Skin of body (tissue), 1 donor: ENCODE measurements at regions not wholly inside any gene's neighbourhood (a gene's known extent, or its start where the extent isn't known, plus 50 kb on each side); places are given as distances from the start of the nearest gene placed in this dataset.
"Not testable (repeated sequence)": the region's sequence is repeated elsewhere in the genome, so short reads cannot be mapped to it uniquely, and the experiment has no call there.

Experiments
- DNase-seq: peaks from one replicate; lab custom pipeline; 2025; lab: John Stamatoyannopoulos, UW

DNA sequence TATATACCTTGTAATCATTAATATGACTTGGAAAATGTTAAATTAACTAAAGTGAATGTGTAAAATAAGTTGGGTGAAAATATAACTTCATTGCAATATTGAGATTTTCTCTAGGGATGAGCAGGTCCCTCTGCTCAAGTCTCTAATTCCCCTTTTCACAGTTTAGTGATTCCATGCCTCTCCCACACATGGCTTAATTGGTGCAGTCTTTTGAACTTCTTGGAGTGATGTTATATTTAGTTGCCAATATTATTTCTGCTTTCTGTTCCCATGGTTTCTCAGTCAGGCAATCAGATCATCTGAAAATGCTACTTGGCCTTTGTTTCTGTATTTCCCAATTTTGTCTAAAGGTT lies 233.7 kb upstream of the SPOPL start:
- no peak for DNase-seq

DNA sequence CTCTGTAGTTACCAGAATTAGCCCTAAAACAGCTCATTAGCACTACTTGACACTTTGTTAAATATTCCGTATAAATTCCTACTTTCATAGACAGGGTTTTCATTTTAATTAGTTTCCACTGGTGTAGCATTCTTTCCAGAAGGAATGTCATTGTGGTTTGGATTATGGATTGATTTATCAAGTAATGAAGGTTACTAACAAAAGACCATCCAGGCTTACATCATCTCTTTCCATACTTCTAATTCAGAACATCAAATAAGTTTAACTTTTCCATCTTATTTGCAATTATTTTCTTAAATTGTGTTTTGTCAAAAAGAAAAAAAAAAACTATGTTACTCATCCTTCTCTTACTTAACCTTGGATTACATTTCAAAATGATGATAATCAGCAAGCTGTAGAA lies 231.8 kb upstream of the SPOPL start:
- no peak for DNase-seq

DNA sequence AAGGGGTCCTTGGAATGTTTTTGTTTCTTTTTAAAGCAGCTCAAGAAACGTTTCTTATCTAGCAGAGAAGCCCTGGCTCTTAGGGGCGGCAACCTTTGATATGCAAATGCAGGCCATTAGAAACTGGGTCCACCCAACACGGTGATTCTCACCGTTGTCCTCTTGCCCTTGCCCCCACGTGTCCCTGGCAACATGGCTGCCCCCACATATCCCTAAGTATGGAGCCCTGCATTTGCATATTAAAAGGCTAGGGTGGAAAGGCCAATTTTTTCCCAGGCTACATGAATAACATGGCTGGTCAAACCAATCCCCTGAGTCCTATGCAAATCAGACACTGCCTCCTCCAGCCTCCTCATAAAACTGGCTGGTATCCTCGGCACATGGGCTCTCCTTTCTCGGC lies 230.1 kb upstream of the SPOPL start:
- no peak for DNase-seq

DNA sequence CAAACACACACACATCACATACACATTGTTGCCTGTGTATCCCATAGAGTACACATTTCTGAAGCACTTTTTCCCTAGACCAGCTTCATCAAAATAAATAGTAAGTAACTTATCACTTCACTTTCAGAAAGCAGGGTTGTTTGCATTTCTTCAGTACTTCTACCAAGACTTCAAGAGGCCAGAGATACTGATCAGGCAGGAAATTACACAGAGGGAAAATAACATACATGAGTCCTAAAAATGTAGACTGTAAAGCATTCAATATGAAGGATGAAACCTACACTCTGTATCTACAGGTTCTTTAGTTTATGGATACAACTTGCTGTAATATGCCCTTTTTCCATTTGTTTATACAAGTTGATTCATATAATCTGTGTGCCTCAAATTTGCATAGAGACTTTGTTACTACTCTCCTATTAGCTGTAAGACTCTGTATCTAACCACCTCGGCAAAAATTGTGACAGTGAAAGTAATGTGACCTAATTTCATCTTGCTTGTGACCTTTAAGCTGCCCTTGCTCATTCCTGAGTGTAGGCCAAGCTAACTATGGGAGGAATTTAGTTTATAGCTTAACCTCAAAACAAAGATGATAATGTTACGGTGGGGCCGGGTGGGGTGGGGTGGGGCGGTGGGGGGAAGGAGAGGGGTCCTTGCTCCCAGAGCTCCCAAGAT lies 228.9 kb upstream of the SPOPL start:
- no peak for DNase-seq

DNA sequence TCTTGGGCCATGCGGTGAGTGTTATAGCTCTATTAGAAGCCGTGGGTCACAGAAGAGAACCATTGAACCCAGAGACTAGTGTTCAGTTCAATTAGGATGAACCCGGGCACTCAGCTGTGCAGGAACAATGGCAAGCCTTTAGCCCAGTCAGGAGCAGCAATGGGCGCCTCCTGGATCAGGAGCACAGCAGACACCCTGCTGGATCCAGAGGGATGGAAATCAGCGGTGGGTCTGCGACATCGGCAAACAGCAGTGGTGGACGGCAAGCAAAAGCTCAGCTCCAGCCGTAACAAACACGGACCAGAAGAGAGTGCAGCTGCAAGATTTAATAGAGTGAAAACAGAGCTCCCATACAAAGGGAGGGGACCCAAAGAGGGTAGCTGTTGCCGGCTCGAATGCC lies 228.3 kb upstream of the SPOPL start:
- not testable (repeated sequence) for DNase-seq

DNA sequence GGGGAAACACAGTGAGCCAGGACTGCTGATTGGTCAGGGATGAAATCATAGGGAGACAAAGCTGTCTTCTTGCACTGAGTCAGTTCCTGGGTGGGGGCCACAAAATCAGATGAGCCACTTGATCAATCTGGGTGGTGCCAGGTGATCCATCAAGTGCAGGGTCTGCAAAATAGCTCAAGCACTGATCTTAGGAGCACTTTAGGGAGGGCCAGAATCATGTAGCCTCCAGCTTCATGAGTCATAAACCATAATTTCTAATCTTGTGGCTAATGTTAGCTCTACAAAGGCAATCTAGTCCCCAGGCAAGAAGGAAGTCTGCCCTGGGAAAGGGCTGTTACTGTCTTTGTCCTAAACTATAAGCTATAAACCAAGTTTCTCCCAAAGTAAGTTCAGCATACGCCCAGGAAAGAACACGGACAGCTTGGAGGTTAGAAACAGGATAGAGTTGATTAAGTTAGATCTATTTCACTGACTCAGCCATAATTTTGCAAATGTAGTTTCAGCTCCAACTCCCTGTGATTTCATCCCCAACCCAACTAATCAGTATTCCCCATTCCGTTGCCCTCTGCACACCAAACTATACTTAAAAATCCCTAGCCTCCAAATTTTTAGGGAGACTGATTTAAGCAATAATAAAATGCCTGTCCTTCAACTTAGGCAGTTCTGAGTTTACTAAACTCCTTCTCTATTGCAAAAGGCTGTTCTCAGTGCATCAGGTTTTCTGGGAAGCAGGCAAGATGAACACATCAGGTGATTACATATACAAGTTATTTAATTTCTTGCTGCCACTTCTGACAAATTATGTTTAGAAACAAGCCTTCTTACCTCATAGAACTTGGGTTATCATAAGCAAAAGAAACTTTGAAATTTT lies 226.9 kb upstream of the SPOPL start:
- no peak for DNase-seq

DNA sequence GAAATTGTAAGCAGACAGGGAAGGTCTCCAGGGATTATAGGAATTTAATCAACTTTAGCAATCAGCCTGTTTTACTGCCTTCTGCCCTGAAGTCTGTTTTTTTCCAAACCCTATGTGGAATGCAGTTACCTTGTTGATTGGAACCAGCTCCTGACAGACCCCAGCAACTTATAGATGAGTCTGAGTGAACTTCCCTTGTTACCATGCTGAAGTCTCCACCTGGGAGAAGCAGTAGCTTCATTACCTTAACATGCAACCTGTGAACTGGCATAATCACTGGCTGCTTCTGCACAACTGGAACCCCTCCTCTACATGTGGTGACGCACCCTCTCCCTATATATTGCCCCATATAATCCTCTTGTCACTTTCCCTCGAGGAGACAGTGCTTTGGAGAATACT lies 226.3 kb upstream of the SPOPL start:
- DNase-seq = no peak

DNA sequence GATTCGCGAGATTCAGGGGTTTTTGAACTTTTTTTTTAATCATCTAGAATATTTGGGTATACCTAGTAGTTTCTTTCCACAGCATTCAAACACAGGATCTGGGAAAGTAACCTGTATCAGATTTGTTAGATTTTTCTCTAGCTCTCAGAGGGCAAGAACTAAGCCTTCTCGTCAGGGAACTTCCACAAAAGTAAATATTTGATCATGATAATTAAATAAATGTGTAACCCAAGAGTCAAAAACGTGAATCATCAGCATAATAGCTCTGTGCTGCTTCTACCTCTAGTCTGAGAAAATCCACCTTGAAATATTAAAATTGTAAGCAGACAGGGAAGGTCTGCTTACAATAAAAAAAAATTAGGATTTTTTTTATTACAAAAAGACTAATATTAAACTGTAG lies 225.7 kb upstream of the SPOPL start:
- DNase-seq = no peak

DNA sequence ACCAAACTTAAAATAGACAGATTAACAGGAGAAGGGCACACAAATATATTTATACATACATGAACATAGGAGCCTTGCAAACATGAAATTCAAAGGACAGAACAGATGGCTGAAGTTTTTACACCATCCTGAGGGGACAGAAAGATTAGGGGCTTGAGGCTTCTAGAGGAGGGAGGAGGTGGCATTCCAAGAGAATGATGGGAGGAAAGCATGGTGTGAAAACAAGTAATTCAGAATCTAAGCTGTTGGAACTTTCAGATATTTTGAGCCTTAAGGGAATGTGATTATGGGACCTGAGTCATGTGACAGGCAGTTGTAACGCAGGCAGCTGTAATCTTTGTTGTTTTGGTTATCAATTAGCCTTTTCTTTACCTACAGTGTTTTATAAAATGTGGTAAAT lies 225.2 kb upstream of the SPOPL start:
- DNase-seq = no peak

DNA sequence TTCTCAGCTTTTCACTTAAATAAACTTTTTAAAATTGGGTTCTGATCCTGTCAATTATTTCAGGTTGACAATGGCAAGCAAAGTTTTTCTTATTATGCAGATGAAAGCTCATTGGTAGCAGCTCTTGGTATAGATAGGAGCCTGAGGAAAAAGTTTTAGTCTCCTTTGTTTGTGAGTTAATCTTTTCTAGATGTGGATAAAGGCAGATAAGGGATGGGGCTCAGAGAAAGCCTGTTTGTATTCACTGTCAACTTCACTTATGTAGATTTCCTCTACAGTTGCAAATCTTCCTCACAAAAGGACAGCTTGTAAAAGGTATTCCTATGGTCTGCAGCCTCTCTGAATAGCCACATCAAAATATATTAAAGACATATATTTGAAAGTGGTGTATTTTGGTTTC lies 224.5 kb upstream of the SPOPL start:
- no peak for DNase-seq

DNA sequence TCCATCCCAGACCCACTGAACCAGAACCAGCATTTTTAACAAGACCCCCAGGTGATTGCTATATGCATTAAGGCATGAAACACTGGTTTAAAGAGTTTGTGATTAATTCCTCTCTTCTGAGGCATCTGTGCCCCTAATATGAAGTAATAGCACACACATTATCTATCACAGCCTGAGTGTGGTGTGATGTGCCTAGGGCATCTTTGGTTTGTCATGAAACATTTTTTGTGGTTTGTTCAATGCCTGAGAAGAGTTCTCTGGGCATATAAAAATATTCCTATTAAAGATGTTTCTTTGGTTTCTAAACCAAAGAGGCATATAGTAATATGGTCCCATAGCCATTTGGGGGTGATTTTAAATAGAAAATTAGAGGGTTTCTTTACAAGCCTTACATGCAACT lies 221.7 kb upstream of the SPOPL start:
- DNase-seq = no peak

DNA sequence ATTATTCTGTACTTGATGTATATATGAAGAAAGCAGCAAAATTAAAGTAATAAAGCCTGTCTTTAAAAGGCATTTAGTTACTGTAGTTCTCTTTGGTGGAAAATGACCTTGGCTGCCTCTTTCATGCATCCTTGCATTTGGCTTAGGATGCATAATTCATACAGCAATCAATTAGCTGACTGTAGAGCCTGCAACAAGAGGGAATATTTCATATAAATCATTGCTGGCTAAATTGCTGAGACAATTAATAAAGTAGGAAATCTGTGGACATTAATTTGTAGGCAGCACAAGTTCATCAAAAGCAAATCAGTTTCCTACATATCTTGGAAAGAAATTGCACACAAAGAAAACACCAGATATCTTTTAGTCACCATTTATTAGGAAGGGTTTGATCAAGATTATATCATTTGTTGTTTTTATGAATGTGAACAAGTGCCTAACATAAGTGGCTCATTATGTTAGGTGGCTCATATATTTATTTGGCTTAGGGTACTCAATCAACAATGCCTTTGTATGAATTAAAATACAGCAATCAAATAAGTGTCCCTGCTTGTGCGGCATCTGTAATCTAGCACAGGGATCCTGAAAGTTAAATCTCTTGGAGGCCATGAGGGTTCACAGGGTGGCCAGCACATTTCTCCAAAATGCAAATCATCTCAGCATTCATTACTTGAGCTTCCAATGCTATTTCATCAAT lies 220.4 kb upstream of the SPOPL start:
- DNase-seq = no peak

DNA sequence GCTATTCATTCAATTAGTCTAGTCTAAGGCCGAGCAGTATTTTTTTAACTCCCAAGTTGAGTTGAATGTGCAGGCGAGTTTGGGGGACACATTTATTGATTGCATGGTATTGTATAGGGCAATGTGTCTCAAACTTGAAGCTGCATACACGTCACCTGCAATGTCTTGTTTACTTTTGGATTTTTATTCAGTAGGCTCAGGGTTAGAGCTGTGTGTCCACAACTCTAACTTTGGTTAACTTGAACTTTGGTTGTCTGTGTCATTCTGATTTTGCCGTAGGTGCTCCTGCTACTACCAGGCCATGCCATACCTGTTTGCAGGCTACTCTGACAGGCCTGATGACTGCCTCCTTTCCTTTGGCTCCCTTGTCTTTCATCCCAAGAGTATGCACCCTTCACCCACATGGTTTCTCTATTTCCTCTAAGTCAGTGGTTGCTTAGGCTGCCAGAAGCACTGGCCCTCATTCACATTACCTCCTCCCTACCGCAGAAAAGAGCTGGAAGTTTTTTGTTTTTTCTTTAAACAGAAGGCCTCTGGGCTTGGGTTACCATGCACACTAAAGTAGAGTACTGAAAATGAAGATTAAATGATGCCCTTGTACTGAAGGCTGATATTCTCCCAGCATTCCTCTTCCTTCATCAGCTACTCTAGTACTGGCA lies 219.4 kb upstream of the SPOPL start:
- DNase-seq = no peak

DNA sequence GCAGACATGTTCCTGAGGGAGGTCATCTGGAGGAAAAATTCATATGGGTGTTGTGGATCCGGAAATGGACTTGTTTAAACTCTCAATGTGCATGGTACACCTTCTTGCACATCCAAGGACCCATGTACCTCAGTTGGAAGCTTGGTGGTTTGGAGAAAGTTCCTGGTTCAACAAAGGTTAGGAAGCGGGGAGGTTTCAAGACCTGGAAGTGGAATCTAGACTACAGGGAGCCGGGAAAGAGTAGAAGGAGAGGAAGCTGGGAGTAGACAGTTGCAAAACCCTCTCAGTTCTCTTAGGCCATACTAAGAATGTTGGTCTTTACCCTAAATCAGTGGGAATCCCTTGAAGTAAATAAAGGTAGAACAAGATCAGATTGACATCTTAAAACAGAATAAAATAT lies 209.8 kb upstream of the SPOPL start:
- DNase-seq = no peak

DNA sequence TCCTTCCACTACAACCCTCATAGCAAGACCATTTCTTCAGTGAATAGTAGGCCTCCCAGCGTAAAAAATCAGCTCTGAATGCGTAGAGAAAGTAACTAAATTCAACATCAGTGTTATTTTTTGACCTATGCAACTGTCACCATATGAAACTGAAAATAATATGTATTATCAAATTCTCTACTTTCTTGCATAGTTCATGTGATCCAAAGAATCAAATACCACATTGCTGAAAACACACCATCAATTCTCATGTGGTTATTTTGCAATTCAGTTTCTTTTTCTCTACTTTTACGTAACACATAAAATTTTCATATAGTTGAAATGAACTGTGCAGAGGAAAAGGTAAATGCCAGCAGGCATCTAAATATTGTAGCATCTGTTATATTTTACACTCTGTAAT lies 208.5 kb upstream of the SPOPL start:
- no peak for DNase-seq

DNA sequence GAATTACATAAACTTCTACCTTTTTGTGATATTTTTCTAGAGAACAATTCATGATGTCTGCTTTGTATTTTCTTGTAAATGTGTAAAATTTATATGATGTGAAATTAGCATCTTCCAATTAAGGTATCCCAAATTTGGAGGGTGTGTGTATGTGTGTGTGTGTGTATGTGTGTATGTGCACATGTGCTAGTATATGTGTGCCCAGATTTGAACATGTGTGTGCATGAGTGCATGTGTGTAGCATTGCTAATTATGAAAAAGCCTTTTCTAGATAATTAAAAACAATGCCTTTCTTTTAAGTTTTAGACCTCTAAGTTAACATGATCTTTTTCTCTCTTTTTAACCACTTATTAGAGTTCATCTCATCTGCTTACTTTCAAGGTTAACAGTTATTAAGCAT lies 208.0 kb upstream of the SPOPL start:
- no peak for DNase-seq

DNA sequence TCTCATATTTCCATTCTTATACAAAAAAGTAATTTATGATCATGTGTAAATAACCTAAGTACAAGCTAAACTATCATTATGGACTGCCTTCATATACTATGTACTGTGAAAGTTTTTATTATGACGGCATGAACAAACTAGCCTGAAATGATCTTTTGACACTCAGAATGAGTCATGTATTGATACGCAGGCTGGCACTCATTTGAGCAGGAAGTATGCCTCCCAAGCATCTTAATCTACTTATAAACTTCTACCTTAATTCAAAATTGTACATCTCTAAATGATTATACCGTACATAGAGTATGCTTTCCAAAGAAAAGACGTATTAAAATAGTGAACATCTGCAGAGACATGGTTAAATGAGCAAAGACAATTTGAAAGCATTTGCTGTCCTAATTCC lies 207.1 kb upstream of the SPOPL start:
- no peak for DNase-seq

DNA sequence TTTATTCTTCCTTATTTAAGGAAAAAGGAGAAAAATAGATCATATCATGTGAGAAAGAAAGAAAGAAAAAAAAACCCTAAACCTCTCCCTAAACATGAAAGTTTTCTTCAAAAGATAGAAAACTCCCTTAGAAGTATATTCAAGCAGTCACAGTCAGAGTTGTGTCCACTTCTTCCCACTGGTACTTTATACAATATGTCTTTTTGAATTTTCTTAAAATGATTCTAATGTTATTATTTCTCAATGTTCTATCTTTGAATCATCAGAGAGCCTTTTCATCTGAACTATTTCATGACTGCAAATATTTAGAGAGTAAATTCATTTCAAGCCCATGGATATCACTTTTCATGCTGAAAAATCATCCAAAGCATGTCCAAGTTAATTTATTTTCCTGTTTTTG lies 205.2 kb upstream of the SPOPL start:
- DNase-seq = no peak

DNA sequence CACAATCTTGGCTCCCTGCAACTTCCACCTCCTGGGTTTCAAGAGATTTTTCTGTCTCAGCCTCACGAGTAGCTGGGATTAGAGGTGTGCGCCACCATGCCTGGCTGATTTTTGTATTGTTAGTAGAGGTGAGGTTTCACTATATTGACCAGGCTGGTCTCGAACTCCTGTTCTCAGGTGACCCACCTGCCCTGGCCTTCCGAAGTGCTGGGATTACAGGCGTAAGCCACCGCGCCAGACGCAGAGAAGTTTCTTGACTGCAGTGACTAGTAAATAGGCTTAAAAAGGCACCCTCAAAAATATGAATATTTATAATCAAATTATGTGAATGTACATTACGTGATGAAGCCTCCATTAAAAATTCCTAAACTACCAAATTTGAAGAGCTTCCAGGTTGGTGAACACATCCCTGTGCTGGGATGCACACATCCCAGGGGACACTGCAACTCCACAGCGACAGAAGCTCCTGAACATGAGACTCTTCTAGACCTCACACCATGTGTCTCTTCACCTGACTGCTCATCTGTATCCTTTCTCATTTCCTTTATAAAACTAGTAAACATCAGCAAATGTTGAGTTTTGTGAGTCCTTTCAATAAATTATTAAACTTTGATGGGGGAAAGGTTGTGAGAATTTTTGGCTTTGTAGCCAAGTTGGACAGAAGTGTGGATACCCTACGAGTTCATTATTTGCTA lies 203.3 kb upstream of the SPOPL start:
- no peak for DNase-seq

DNA sequence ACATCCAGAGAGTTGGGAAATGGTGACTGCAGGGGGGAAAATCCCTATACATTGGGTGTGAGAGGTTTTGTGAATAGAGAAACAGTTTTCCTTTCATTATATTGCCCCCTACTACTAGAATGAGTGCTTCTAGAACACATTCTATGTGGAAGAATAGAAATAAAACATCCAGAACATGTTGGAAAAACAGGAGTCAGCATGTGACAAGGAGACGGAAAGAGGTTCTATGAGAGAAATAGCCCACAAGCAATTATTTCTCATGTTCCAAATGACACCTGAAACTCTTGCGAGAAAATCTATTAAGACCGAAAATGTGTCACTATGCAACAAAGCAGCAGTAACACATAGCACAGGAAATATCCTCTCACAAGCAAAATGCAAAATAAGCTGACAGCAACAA lies 202.7 kb upstream of the SPOPL start:
- DNase-seq = no peak

DNA sequence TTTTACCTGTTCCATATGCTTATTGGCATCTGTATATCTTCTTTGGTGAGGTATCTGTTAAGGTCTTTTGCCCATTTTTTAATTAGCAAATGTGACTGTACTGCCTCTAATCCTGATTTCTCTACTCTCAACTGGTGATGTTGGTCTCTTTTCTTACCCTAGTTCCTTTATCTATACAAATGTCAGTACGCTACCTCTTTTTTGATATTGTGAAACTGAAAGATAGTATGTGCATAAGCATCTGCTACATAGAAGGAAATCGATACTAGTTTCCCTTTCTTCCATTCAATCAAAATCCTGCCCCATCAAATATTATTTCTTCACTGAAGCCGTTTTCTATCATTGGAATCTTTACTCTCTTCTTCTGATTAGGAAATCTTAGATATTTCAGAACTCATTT lies 194.9 kb upstream of the SPOPL start:
- DNase-seq = no peak

DNA sequence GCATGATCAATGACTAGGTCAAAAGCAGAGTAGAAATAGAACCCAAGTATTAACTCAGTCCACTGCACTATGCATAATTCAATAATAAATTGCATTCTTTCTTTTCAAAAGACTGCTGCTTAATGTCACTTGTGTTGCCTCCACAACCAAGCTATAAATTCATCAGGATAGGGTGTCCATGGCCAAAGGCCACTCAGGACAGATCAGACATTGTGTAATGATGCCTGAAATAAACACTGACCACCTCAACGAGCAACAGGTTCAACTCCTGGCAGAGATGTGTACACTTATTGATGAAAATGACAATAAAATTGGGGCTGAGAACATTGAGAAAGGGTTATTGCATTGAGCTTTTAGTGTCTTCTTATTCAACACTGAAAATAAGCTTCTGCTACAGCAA lies 194.5 kb upstream of the SPOPL start:
- no peak for DNase-seq
